PC-3 (cell line): ENCODE measurements at regions not wholly inside any gene's neighbourhood (a gene's known extent, or its start where the extent isn't known, plus 50 kb on each side); places are given as distances from the start of the nearest gene placed in this dataset.

Experiments used
- ATAC-seq: fragments of 200-7000 bp; cut with Tn5 transposase; 2 replicates; pipeline ENCODE4 v1.9.1; 2020; ENCODE audit warnings: mild to moderate bottlenecking, moderate library complexity
- BruUV-seq: library from RNA; stranded (reverse); fragments of 400-500 nt; replicated peaks from 2 replicates; lab custom pipeline; 2021; lab: Mats Ljungman, UMichigan
- CTCF ChIA-PET: fragments of 300-600 bp; sonication (Branson Sonifier 250); formaldehyde crosslinking; loops from one replicate; lab custom pipeline; 2022; ENCODE audit warnings: antibody characterized with exemption; lab: Charles Lee
- POLR2A ChIA-PET: fragments of 300-600 bp; sonication (Branson Sonifier 250); formaldehyde crosslinking; loops from one replicate; lab custom pipeline; 2022; ENCODE audit warnings: antibody characterized with exemption; ENCODE audit not compliant: unreplicated experiment; lab: Charles Lee
- DNase-seq: peaks from one replicate; pipeline ENCODE4 v3.0.0-alpha.2; 2015
- H2AFZ ChIP-seq: fragments of 300-600 bp; sonication (generic); 2 replicates; pipeline ENCODE4 v1.6.0; 2016; ENCODE audit warnings: antibody characterized with exemption, low read length
- H3F3A ChIP-seq: fragments of 300-600 bp; sonication (generic); one replicate; pipeline ENCODE4 v1.6.0; 2017; ENCODE audit warnings: antibody characterized with exemption, low read length, control low read depth, mild to moderate bottlenecking; ENCODE audit not compliant: unreplicated experiment
- H3K27ac ChIP-seq: fragments of 300-600 bp; sonication (generic); 2 replicates; pipeline ENCODE4 v1.5.1; 2016; ENCODE audit warnings: mild to moderate bottlenecking, low read length
- H3K27me3 ChIP-seq: fragments of 300-600 bp; sonication (generic); 2 replicates; pipeline ENCODE4 v1.6.1; 2016; ENCODE audit warnings: low read length, mixed read lengths
- H3K36me3 ChIP-seq: fragments of 300-600 bp; sonication (generic); 2 replicates; pipeline ENCODE4 v1.6.1; 2016; ENCODE audit warnings: low read depth, mixed run types, low read length, mixed read lengths
- H3K4me1 ChIP-seq: fragments of 300-600 bp; sonication (generic); 2 replicates; pipeline ENCODE4 v1.5.1; 2016; ENCODE audit warnings: low read length; ENCODE audit not compliant: insufficient read depth
- H3K4me2 ChIP-seq: fragments of 300-600 bp; sonication (generic); 2 replicates; pipeline ENCODE4 v1.6.0; 2016; ENCODE audit warnings: low read length
- H3K4me3 ChIP-seq: fragments of 300-600 bp; sonication (generic); 2 replicates; pipeline ENCODE4 v1.5.1; 2016; ENCODE audit warnings: mild to moderate bottlenecking, low read length, mixed read lengths
- H3K79me2 ChIP-seq: fragments of 300-600 bp; sonication (generic); 2 replicates; pipeline ENCODE4 v1.6.1; 2017; ENCODE audit warnings: low read length, mixed read lengths
- H3K9ac ChIP-seq: fragments of 300-600 bp; sonication (generic); 2 replicates; pipeline ENCODE4 v1.6.0; 2016; ENCODE audit warnings: mild to moderate bottlenecking, low read length
- H3K9me2 ChIP-seq: fragments of 300-600 bp; sonication (generic); replicated peaks from 2 replicates; pipeline ENCODE4 v1.6.1; 2016; ENCODE audit warnings: mixed run types, low read length, mixed read lengths
- H3K9me3 ChIP-seq: fragments of 300-600 bp; sonication (generic); 2 replicates; pipeline ENCODE4 v1.6.1; 2016; ENCODE audit warnings: low read length, mixed read lengths
- H4K20me1 ChIP-seq: fragments of 300-600 bp; sonication (generic); 2 replicates; pipeline ENCODE4 v1.6.1; 2016; ENCODE audit warnings: low read length, mixed read lengths
- EZH2 ChIP-seq: fragments of 300-600 bp; sonication (generic); IDR thresholded peaks from one replicate; pipeline ENCODE4 v1.6.1; 2017; ENCODE audit warnings: antibody characterized with exemption, mild to moderate bottlenecking, low read length; ENCODE audit not compliant: unreplicated experiment
- EZH2phosphoT487 ChIP-seq: fragments of 300-600 bp; sonication (generic); IDR thresholded peaks from 2 replicates; pipeline ENCODE4 v1.6.1; 2018; ENCODE audit warnings: mild to moderate bottlenecking, antibody characterized with exemption, low read length, borderline replicate concordance
- intact Hi-C: fragments of 100-400 bp; cut with micrococcal nuclease; formaldehyde crosslinking; loops from 2 replicates; pipeline ENCODE4 v1.9.0; 2023
- TF ChIP-seq, protein P1 (sequence below): fragments of 300-600 bp; sonication (generic); conservative IDR thresholded peaks from 2 replicates; pipeline ENCODE4 v1.5.1; 2017; ENCODE audit warnings: antibody characterized with exemption, low read depth, mild to moderate bottlenecking, low read length

DNA sequence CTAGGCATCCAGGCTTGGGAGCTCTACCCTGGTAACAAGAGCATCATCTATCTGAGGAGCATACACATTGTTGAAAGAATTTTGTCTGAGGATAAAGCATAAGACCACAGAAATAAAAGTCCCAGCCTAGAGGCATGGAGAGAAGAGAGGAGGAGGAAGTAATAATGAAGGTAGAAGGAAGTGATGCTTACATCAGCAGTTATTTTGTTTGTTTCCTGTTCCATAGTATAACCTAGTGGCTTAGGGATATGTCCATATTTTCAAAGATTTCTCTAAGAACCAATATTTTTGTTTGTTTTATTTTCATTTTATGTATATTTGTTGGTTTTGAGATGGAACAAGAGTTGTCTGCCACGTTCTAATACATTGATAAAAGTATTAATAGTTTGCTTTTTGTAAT is 407.4 kb upstream of the SETBP1 start:
- H3K4me3 ChIP-seq: no peak overlapping the region
- H3K4me1 ChIP-seq: no peaks in the 10 kb centered on the region
- no TSS peak for BruUV-seq
- no peaks in the 10 kb centered on the region for H3F3A ChIP-seq
- ChIA-PET CTCF (no interaction called here), POLR2A (no interaction called here)
- no peaks in the 10 kb centered on the region for H3K9me3 ChIP-seq
- H3K27ac ChIP-seq: no peak overlapping the region
- no peak overlapping the region for H2AFZ ChIP-seq
- H3K4me2 ChIP-seq: no peak overlapping the region
- ATAC-seq (no peak), DNase-seq (no peak)
- H3K9ac ChIP-seq: no peak overlapping the region
- H3K9me2 ChIP-seq: no peaks in the 10 kb centered on the region
- intact Hi-C loops: no loop called here
- no peaks in the 10 kb centered on the region for H3K79me2 ChIP-seq
- no peaks in the 10 kb centered on the region for H3K27me3 ChIP-seq
- no peaks in the 10 kb centered on the region for H4K20me1 ChIP-seq
- TF ChIP-seq, protein P1, sequence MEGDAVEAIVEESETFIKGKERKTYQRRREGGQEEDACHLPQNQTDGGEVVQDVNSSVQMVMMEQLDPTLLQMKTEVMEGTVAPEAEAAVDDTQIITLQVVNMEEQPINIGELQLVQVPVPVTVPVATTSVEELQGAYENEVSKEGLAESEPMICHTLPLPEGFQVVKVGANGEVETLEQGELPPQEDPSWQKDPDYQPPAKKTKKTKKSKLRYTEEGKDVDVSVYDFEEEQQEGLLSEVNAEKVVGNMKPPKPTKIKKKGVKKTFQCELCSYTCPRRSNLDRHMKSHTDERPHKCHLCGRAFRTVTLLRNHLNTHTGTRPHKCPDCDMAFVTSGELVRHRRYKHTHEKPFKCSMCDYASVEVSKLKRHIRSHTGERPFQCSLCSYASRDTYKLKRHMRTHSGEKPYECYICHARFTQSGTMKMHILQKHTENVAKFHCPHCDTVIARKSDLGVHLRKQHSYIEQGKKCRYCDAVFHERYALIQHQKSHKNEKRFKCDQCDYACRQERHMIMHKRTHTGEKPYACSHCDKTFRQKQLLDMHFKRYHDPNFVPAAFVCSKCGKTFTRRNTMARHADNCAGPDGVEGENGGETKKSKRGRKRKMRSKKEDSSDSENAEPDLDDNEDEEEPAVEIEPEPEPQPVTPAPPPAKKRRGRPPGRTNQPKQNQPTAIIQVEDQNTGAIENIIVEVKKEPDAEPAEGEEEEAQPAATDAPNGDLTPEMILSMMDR: no peak
- TF ChIP-seq EZH2 (no peak), EZH2phosphoT487 (no peak)
- H3K36me3 ChIP-seq: no peaks in the 10 kb centered on the region

GRCh38 chr18:44280479-44280878 is 400.2 kb upstream of the SETBP1 start:
- intact Hi-C loops: no loop called here
- no peaks in the 10 kb centered on the region for H3K9me2 ChIP-seq
- ChIA-PET POLR2A (no interaction called here), CTCF (no interaction called here)
- no peaks in the 10 kb centered on the region for H3K27me3 ChIP-seq
- no peaks in the 10 kb centered on the region for H3K36me3 ChIP-seq
- no peaks in the 10 kb centered on the region for H3K79me2 ChIP-seq
- H3K4me2 ChIP-seq: no peak overlapping the region
- H3F3A ChIP-seq: no peaks in the 10 kb centered on the region
- BruUV-seq: no TSS peak
- DNase-seq (no peak), ATAC-seq (no peak)
- no peaks in the 10 kb centered on the region for H3K4me1 ChIP-seq
- H4K20me1 ChIP-seq: no peaks in the 10 kb centered on the region
- TF ChIP-seq EZH2: no peak
- no peak for TF ChIP-seq EZH2phosphoT487
- TF ChIP-seq, protein P1: no peak
- H3K9me3 ChIP-seq: no peaks in the 10 kb centered on the region
- no peak overlapping the region for H3K27ac ChIP-seq
- H3K4me3 ChIP-seq: no peak overlapping the region
- no peak overlapping the region for H2AFZ ChIP-seq
- no peak overlapping the region for H3K9ac ChIP-seq

GRCh38 chr18:44286049-44286448 is 394.6 kb upstream of the SETBP1 start:
- Histone ChIP-seq H3K4me2 (no peak overlapping the region), H4K20me1 (no peaks in the 10 kb centered on the region), H2AFZ (no peak overlapping the region), H3K79me2 (no peaks in the 10 kb centered on the region), H3K4me3 (no peak overlapping the region), H3K36me3 (no peaks in the 10 kb centered on the region), H3K9ac (no peak overlapping the region), H3K27ac (no peak overlapping the region), H3K9me2 (no peaks in the 10 kb centered on the region), H3F3A (no peaks in the 10 kb centered on the region), H3K4me1 (no peaks in the 10 kb centered on the region), H3K27me3 (no peaks in the 10 kb centered on the region), H3K9me3 (no peaks in the 10 kb centered on the region)
- CTCF ChIA-PET: no interaction called here
- ATAC-seq: no peak
- no TSS peak for BruUV-seq
- POLR2A ChIA-PET: no interaction called here
- intact Hi-C loops: no loop called here
- no peak for DNase-seq
- TF ChIP-seq, protein P1: no peak
- TF ChIP-seq EZH2phosphoT487 (no peak), EZH2 (no peak)
